ENCODE measurements at regions not wholly inside any gene's neighbourhood (a gene's known extent, or its start where the extent isn't known, plus 50 kb on each side); places are given as distances from the start of the nearest gene placed in this dataset.

DNA sequence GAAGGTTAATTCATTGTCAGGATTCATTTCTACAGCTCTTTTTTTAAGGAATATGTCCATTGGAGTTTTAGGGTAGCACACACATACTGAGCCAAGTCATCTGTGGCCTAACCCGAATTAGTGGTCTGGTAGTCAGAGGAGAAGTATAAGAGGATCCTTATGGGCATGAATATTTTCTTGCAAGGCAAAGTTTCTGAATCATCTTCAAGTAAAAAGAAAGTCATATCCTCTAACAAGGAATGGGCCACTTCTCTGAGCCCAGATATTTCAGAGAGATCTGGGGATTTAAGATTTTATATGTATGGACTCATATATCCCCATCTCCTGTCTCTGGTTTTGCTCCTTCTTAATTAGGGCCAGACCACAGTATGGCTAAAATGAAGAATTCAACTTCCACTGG is 99.2 kb upstream of the CDH8 start:
- H4K20me1 ChIP-seq (ENCODE audit: control insufficient read depth, insufficient read depth, insufficient read length): no peaks in the 10 kb centered on the region
- H4K91ac ChIP-seq (ENCODE audit: insufficient read length, low read depth, low read length): no peak overlapping the region
- H2AK5ac ChIP-seq (ENCODE audit: insufficient read length, low read length): no peak overlapping the region

More for the DNA sequence above, 99.2 kb upstream of the CDH8 start:
- peaks cover 22 to 23% of the 10 kb centered on the region in 2 experiments for H3K9me3 Mint-ChIP-seq
- Histone ChIP-seq H2BK20ac (ENCODE audit: low read depth, low read length, poor library complexity, severe bottlenecking) (no peak overlapping the region), H3K56ac (ENCODE audit: insufficient read length, low read depth, low read length) (no peak overlapping the region), H3K27ac (ENCODE audit: insufficient read length, low read depth, low read length) (no peak overlapping the region), H2AFZ (ENCODE audit: low read length) (no peak overlapping the region), H2BK5ac (ENCODE audit: insufficient read length, low read length) (no peak overlapping the region), H3K79me1 (ENCODE audit: insufficient read depth, low read depth, low read length, poor library complexity, severe bottlenecking) (no peaks in the 10 kb centered on the region), H3K4ac (ENCODE audit: low read depth, low read length) (no peak overlapping the region), H3K14ac (ENCODE audit: insufficient read depth, low read length) (no peak overlapping the region), H3T11ph (ENCODE audit: low read length) (no peak overlapping the region), H3K27me3 (ENCODE audit: insufficient read depth, low read length) (no peaks in the 10 kb centered on the region), H3K9ac (ENCODE audit: extremely low read depth, insufficient read length, low read length) (no peak overlapping the region), H3K23ac (ENCODE audit: insufficient read length, low read depth, low read length) (no peak overlapping the region), H3K79me2 (ENCODE audit: insufficient read depth, low read length) (no peaks in the 10 kb centered on the region), H2BK120ac (ENCODE audit: low read depth, low read length, poor library complexity, severe bottlenecking) (no peak overlapping the region), H3K4me2 (ENCODE audit: insufficient read depth, insufficient read length, low read length) (no peak overlapping the region), H3K23me2 (ENCODE audit: insufficient read length, low read depth, low read length, poor library complexity, severe bottlenecking) (no peaks in the 10 kb centered on the region), H4K5ac (ENCODE audit: insufficient read length, low read depth, low read length) (no peak overlapping the region), H2BK15ac (ENCODE audit: low read depth, low read length) (no peak overlapping the region), H3K18ac (ENCODE audit: insufficient read length, low read depth, low read length) (no peak overlapping the region), H4K8ac (replicated peaks; ENCODE audit: insufficient read length, low read depth, low read length) (no peak overlapping the region), H3K4me1 (ENCODE audit: insufficient read depth, low read length) (no peaks in the 10 kb centered on the region), H2BK12ac (ENCODE audit: insufficient read length, low read depth, low read length) (no peak overlapping the region), H3K9me3 (ENCODE audit: control insufficient read depth, low read depth, low read length) (peaks cover 16% of the 10 kb centered on the region)
- H3K36me3 Mint-ChIP-seq (ENCODE audit: insufficient read depth in 1 of 3, low read depth in 3 of 3): peaks cover 8 to 19% (median 14%) of the 10 kb centered on the region in 3 experiments
- peaks cover 0 to 2% of the 10 kb centered on the region in 2 experiments; a peak in 2 of 4 replicates for H3K4me1 Mint-ChIP-seq
- H3K27ac Mint-ChIP-seq: no peak overlapping the region
- no peak for DNase-seq
- no CpG with 5 or more reads among the region's 1 CpG for WGBS (ENCODE audit: extremely low coverage, insufficient read length, low lambda C conversion rate)
- H3K4me3 Mint-ChIP-seq: no peak overlapping the region
- H3K27me3 Mint-ChIP-seq (ENCODE audit: low read depth): no peaks in the 10 kb centered on the region
- TF ChIP-seq, protein P1, sequence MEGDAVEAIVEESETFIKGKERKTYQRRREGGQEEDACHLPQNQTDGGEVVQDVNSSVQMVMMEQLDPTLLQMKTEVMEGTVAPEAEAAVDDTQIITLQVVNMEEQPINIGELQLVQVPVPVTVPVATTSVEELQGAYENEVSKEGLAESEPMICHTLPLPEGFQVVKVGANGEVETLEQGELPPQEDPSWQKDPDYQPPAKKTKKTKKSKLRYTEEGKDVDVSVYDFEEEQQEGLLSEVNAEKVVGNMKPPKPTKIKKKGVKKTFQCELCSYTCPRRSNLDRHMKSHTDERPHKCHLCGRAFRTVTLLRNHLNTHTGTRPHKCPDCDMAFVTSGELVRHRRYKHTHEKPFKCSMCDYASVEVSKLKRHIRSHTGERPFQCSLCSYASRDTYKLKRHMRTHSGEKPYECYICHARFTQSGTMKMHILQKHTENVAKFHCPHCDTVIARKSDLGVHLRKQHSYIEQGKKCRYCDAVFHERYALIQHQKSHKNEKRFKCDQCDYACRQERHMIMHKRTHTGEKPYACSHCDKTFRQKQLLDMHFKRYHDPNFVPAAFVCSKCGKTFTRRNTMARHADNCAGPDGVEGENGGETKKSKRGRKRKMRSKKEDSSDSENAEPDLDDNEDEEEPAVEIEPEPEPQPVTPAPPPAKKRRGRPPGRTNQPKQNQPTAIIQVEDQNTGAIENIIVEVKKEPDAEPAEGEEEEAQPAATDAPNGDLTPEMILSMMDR (conservative IDR thresholded peaks at IDR 0.05): no peak

All from H9 (cell line).